KMS-11 (cell line): ENCODE measurements at regions not wholly inside any gene's neighbourhood (a gene's known extent, or its start where the extent isn't known, plus 50 kb on each side); places are given as distances from the start of the nearest gene placed in this dataset.

Source experiments
- H2AFZ ChIP-seq: fragments of 200-600 bp; sonication (generic); 2 replicates; pipeline ENCODE4 v1.6.1; 2016; ENCODE audit warnings: antibody characterized with exemption, mixed run types, low read depth
- H3K27ac ChIP-seq: fragments of 200-600 bp; sonication (generic); 2 replicates; pipeline ENCODE4 v1.6.1; 2016; ENCODE audit warnings: mild to moderate bottlenecking, mixed run types
- H3K27me3 ChIP-seq: fragments of 200-600 bp; sonication (generic); 2 replicates; pipeline ENCODE4 v1.6.1; 2017; ENCODE audit warnings: mild to moderate bottlenecking, low read depth, mixed run types, moderate library complexity; ENCODE audit not compliant: insufficient read depth
- H3K36me3 ChIP-seq: fragments of 200-600 bp; sonication (generic); 2 replicates; pipeline ENCODE4 v1.6.1; 2017; ENCODE audit warnings: mild to moderate bottlenecking, mixed run types; ENCODE audit not compliant: insufficient read depth
- H3K4me1 ChIP-seq: fragments of 200-600 bp; sonication (generic); 2 replicates; pipeline ENCODE4 v1.6.1; 2016; ENCODE audit warnings: mild to moderate bottlenecking, low read depth, mixed run types; ENCODE audit not compliant: poor library complexity, severe bottlenecking
- H3K4me2 ChIP-seq: fragments of 200-600 bp; sonication (generic); 2 replicates; pipeline ENCODE4 v1.7.0; 2016; ENCODE audit warnings: mild to moderate bottlenecking, mixed run types
- H3K4me3 ChIP-seq: fragments of 200-600 bp; sonication (generic); IDR thresholded peaks from 2 replicates; pipeline ENCODE4 v1.6.1; 2017; ENCODE audit warnings: low read depth, low read length, mixed read lengths; ENCODE audit not compliant: insufficient read depth
- H3K79me2 ChIP-seq: fragments of 200-600 bp; sonication (generic); 2 replicates; pipeline ENCODE4 v1.6.1; 2016; ENCODE audit warnings: low read depth, mixed run types; ENCODE audit not compliant: insufficient read depth
- H3K9ac ChIP-seq: fragments of 200-600 bp; sonication (generic); 2 replicates; pipeline ENCODE4 v1.6.1; 2016; ENCODE audit warnings: mild to moderate bottlenecking, mixed run types
- H4K20me1 ChIP-seq: fragments of 200-600 bp; sonication (generic); 2 replicates; pipeline ENCODE4 v1.6.1; 2016; ENCODE audit warnings: mild to moderate bottlenecking, mixed run types; ENCODE audit not compliant: insufficient read depth
- TF ChIP-seq, protein P1 (sequence below): fragments of 200-600 bp; sonication (generic); conservative IDR thresholded peaks from 2 replicates; pipeline ENCODE4 v1.6.1; 2017; ENCODE audit warnings: low read depth, mild to moderate bottlenecking, antibody characterized with exemption, low read length, moderate library complexity, mixed read lengths

DNA sequence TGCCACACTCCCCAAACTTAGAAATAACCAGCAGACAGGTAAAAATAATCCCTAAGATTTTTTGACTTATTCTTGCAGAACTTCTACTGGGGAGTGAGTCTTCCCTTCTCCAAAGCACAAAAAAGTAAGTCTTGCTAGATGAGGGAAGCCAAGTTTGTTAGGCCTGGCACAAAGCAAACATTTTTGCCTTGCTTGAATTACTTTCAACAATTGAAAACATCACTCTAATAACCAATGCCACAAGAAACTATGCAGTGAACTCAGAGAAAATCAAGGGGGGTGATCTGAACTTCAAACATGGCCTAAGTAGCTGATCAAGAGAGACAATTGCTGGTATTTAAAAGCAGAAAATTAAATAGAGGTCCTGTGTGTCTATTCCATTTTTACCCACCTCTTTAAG, 123.6 kb upstream of the SLC1A3 start:
- TF ChIP-seq, protein P1, sequence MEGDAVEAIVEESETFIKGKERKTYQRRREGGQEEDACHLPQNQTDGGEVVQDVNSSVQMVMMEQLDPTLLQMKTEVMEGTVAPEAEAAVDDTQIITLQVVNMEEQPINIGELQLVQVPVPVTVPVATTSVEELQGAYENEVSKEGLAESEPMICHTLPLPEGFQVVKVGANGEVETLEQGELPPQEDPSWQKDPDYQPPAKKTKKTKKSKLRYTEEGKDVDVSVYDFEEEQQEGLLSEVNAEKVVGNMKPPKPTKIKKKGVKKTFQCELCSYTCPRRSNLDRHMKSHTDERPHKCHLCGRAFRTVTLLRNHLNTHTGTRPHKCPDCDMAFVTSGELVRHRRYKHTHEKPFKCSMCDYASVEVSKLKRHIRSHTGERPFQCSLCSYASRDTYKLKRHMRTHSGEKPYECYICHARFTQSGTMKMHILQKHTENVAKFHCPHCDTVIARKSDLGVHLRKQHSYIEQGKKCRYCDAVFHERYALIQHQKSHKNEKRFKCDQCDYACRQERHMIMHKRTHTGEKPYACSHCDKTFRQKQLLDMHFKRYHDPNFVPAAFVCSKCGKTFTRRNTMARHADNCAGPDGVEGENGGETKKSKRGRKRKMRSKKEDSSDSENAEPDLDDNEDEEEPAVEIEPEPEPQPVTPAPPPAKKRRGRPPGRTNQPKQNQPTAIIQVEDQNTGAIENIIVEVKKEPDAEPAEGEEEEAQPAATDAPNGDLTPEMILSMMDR: no peak
- H4K20me1 ChIP-seq: no peaks in the 10 kb centered on the region
- H3K79me2 ChIP-seq: no peaks in the 10 kb centered on the region
- no peak overlapping the region for H3K4me2 ChIP-seq
- H3K4me3 ChIP-seq: no peak overlapping the region
- H3K27ac ChIP-seq: no peak overlapping the region
- no peak overlapping the region for H3K9ac ChIP-seq
- H3K4me1 ChIP-seq: no peaks in the 10 kb centered on the region
- H3K27me3 ChIP-seq: no peaks in the 10 kb centered on the region
- no peak overlapping the region for H2AFZ ChIP-seq
- no peaks in the 10 kb centered on the region for H3K36me3 ChIP-seq

DNA sequence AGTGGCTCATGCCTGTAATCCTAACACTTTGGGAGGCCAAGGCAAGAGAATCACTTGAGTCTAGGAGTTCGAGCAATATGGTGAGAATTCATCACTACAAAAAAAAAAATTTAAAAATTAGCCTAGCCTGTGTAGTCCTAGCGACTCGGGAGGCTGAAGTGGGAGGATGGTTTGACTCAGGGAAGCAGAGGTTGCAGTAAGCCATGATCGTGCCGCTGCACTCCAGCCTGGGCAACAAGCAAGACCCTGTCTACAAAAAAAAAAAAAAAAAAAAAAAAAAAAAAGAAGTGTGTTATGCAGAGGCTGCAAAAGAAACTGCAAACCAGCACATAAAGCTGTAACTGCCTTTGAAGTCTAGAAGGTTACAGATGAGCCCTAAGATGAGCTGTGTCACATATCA, 116.9 kb upstream of the SLC1A3 start:
- Histone ChIP-seq H2AFZ (no peak overlapping the region), H3K4me1 (no peaks in the 10 kb centered on the region), H3K27me3 (no peaks in the 10 kb centered on the region), H3K36me3 (no peaks in the 10 kb centered on the region), H3K79me2 (no peaks in the 10 kb centered on the region), H3K9ac (no peak overlapping the region), H4K20me1 (no peaks in the 10 kb centered on the region), H3K4me2 (no peak overlapping the region), H3K4me3 (no peak overlapping the region), H3K27ac (no peak overlapping the region)
- TF ChIP-seq, protein P1: no peak

DNA sequence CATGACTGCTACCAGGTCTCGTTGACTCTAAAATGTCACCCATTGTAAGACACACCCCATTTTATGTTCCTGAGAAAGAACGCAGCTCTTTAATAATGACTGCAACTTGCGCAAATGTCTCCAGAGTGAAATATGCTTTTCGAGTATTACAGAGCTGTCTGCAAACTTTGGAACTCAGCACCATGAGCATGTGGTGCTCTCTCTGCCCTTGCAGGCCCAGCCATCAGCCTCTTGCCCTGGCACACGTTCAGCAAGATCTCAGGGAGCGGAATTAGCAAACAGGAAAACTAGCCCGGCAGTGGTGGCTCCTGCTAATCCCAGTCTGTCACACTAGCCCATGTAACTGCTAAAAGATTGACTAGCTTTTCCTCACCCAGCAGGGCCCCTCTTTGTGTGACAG, 114.5 kb upstream of the SLC1A3 start:
- Histone ChIP-seq H3K27me3 (no peaks in the 10 kb centered on the region), H3K27ac (no peak overlapping the region), H3K4me3 (no peak overlapping the region), H3K9ac (no peak overlapping the region), H3K79me2 (no peaks in the 10 kb centered on the region), H2AFZ (no peak overlapping the region), H4K20me1 (no peaks in the 10 kb centered on the region), H3K36me3 (no peaks in the 10 kb centered on the region), H3K4me2 (no peak overlapping the region), H3K4me1 (no peaks in the 10 kb centered on the region)
- TF ChIP-seq, protein P1: no peak

DNA sequence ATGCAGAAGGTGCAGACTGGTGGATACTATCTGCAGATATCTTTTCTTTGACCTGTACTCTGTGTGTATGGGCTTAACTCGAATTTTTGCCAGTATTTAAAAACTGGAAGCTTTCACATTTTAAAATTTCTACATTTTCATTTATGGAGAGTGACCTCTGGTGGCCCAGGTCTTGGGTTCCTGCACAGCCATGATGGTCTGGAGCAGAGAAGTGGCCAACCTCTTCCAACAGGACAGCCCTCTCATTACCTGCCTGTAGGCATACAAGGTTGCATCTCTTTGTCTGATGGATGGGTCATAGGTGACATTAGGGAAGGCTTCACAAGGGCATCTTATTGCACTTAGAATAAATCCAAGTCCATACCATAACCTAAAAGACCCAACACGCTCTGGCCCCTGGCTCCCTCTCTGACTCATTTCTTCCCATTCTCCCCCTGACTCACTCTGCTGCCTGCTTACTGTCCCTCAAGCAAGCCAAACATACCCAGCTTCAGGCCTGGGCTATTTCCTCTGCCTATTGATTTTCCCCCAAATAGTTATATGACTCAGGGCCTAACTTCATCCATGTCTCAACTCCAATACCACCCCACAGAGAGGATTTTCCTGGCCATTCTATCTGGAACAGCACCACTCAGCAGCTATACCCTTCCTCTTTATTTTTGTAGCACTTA, 113.3 kb upstream of the SLC1A3 start:
- Histone ChIP-seq H3K36me3 (no peaks in the 10 kb centered on the region), H3K27me3 (no peaks in the 10 kb centered on the region), H3K27ac (no peak overlapping the region), H4K20me1 (no peaks in the 10 kb centered on the region), H3K9ac (no peak overlapping the region), H3K4me1 (no peaks in the 10 kb centered on the region), H3K4me3 (no peak overlapping the region), H3K4me2 (no peak overlapping the region), H3K79me2 (no peaks in the 10 kb centered on the region), H2AFZ (no peak overlapping the region)
- TF ChIP-seq, protein P1: no peak
